ENCODE measurements at regions not wholly inside any gene's neighbourhood (a gene's known extent, or its start where the extent isn't known, plus 50 kb on each side); places are given as distances from the start of the nearest gene placed in this dataset.

DNA sequence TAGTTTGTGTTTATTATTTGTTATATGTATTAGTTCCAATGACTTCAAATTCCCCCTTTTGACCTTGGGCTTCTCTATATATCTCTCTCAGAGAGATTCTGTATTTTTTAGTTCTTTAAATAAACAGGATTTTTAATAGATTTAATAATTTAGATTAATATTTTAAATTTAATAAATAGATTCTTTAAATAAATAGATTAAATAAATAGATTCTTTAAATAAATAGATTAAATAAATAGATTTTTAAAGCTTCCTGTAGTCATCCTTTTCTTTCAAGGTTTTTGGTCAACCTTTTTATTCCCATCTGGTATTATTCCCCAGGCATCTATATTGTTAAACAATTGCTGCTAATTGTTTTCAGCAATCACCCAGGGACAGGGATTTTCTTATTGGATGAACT is 721.9 kb upstream of the ADAMTS5 start:
- DNase-seq (ENCODE audit: low read depth, low spot score), result no peak
- no peak overlapping the region for H3K4me3 ChIP-seq (ENCODE audit: low read depth, low read length)
- TF ChIP-seq, protein P1, sequence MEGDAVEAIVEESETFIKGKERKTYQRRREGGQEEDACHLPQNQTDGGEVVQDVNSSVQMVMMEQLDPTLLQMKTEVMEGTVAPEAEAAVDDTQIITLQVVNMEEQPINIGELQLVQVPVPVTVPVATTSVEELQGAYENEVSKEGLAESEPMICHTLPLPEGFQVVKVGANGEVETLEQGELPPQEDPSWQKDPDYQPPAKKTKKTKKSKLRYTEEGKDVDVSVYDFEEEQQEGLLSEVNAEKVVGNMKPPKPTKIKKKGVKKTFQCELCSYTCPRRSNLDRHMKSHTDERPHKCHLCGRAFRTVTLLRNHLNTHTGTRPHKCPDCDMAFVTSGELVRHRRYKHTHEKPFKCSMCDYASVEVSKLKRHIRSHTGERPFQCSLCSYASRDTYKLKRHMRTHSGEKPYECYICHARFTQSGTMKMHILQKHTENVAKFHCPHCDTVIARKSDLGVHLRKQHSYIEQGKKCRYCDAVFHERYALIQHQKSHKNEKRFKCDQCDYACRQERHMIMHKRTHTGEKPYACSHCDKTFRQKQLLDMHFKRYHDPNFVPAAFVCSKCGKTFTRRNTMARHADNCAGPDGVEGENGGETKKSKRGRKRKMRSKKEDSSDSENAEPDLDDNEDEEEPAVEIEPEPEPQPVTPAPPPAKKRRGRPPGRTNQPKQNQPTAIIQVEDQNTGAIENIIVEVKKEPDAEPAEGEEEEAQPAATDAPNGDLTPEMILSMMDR (IDR thresholded peaks at IDR 0.05; ENCODE audit: insufficient read depth, low read length, missing control alignments), result no peak
- ChIA-PET POLR2A (no interaction called here), CTCF (interaction anchor here (0.8 to 1.8 kb wide), 3 partner anchors 10 to 838 kb away, joined by 3 to 6 read pairs (median 4); no protein-coding TSS in a partner anchor)

GRCh38 chr21:27683292-27683691 is 716.4 kb upstream of the ADAMTS5 start:
- no peak overlapping the region for H3K4me3 ChIP-seq (ENCODE audit: low read depth, low read length)
- ChIA-PET CTCF (no interaction called here), POLR2A (no interaction called here)
- TF ChIP-seq, protein P1 (IDR thresholded peaks at IDR 0.05; ENCODE audit: insufficient read depth, low read length, missing control alignments), result no peak
- DNase-seq (ENCODE audit: low read depth, low spot score), result no peak

DNA sequence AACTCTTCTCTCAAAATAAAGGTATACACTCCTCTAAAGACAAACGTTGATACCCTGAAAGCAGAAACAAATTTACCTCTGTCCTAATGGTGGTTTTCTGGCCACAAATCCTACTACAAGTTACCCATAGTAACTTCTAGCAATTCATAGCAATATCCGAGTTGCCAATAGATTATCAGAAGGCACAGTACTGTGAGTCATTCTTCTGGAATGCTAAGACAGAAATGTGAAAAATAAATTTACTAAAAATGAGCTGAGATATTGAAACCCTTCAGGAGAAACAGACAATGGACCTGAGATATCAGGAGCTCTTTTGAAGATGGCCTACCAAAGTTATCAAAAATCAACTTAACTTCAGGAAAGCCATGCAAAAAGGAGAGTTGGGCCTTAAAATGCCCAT is 715.0 kb upstream of the ADAMTS5 start:
- no peak for DNase-seq (ENCODE audit: low read depth, low spot score)
- ChIA-PET CTCF (no interaction called here), POLR2A (interaction anchor here (0.6 kb wide), 1 partner anchor 756 kb away, joined by 3 read pairs; no protein-coding TSS in a partner anchor)
- TF ChIP-seq, protein P1 (IDR thresholded peaks at IDR 0.05; ENCODE audit: insufficient read depth, low read length, missing control alignments), result no peak
- no peak overlapping the region for H3K4me3 ChIP-seq (ENCODE audit: low read depth, low read length)

DNA sequence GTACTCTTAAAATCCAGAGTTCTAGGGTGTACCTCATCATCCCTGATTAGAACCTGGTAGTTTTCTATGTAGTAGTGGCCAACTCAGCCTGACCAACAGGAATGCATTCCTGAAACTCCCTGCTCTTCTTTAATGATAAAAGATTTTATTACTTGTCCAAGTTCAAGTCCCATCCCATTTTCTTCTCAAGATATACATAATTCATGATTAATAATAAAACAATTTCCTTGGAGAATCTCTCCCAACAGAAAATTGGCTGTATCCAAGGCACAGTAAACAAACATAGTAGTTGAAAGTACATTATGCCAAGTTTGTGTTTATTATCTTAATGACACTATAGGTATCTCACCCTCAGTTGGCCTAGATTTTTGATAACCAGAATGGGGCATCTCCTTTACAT is 714.1 kb upstream of the ADAMTS5 start:
- TF ChIP-seq, protein P1 (IDR thresholded peaks at IDR 0.05; ENCODE audit: insufficient read depth, low read length, missing control alignments), result no peak
- CTCF ChIA-PET, result interaction anchor here (1.0 kb wide), 1 partner anchor 832 kb away, joined by 3 read pairs; no protein-coding TSS in a partner anchor
- POLR2A ChIA-PET, result interaction anchor here (0.6 kb wide), 1 partner anchor 32 kb away, joined by 4 read pairs; no protein-coding TSS in a partner anchor
- no peak for DNase-seq (ENCODE audit: low read depth, low spot score)
- H3K4me3 ChIP-seq (ENCODE audit: low read depth, low read length), result no peak overlapping the region

GRCh38 chr21:27680181-27680580 is 713.3 kb upstream of the ADAMTS5 start:
- ChIA-PET POLR2A (no interaction called here), CTCF (interaction anchor here (1.0 kb wide), 1 partner anchor 831 kb away, joined by 3 read pairs; no protein-coding TSS in a partner anchor)
- DNase-seq (ENCODE audit: low read depth, low spot score), result no peak
- no peak overlapping the region for H3K4me3 ChIP-seq (ENCODE audit: low read depth, low read length)
- TF ChIP-seq, protein P1 (IDR thresholded peaks at IDR 0.05; ENCODE audit: insufficient read depth, low read length, missing control alignments), result no peak

- TF ChIP-seq, protein P1 (IDR thresholded peaks at IDR 0.05; ENCODE audit: insufficient read depth, low read length, missing control alignments), result no peak
- ChIA-PET CTCF (interaction anchor here (0.7 to 1.7 kb wide), 2 partner anchors 11 to 113 kb away, joined by 3 to 6 read pairs; no protein-coding TSS in a partner anchor), POLR2A (no interaction called here)
Observed at GRCh38 chr21:27678511-27678910, 711.6 kb upstream of the ADAMTS5 start.

More at GRCh38 chr21:27678511-27678910, 711.6 kb upstream of the ADAMTS5 start:
- H3K4me3 ChIP-seq (ENCODE audit: low read depth, low read length), result no peak overlapping the region
- no peak for DNase-seq (ENCODE audit: low read depth, low spot score)

All from AG04449 (cell line).